HCT116 (cell line): ENCODE measurements at regions not wholly inside any gene's neighbourhood (a gene's known extent, or its start where the extent isn't known, plus 50 kb on each side); places are given as distances from the start of the nearest gene placed in this dataset.

ENCODE experiments used
- ATAC-seq: fragments of 200-7000 bp; cut with Tn5 transposase; 2 replicates; pipeline ENCODE4 v1.9.1; 2020; ENCODE audit warnings: mild to moderate bottlenecking, moderate library complexity
- BruUV-seq: library from RNA; stranded (reverse); fragments of 400-500 nt; replicated peaks from 2 replicates; lab custom pipeline; 2021; lab: Mats Ljungman, UMichigan
- CTCF ChIA-PET: fragments of 300-600 bp; sonication (Branson Sonifier 250); formaldehyde crosslinking; loops from one replicate; lab custom pipeline; 2021; ENCODE audit warnings: antibody characterized with exemption; lab: Charles Lee
- POLR2A ChIA-PET: fragments of 300-600, 350-600 bp; sonication (Branson Sonifier 250); formaldehyde crosslinking; loops from one replicate; lab custom pipeline; 2021; ENCODE audit warnings: antibody characterized with exemption; lab: Charles Lee
- RAD21 ChIA-PET, 2 experiments: fragments of 300-600 bp; sonication (Branson Sonifier 250); formaldehyde crosslinking; loops; one replicate each; lab custom pipeline; 2023; ENCODE audit warnings: low total read pairs in 2 of 2; ENCODE audit not compliant: uncharacterized antibody in 2 of 2, unreplicated experiment in 2 of 2, low non-redundant PET in 1 of 2; lab: Charles Lee
- DNase-seq: peaks from one replicate; pipeline ENCODE4 v3.0.0-alpha.2; 2010; ENCODE audit warnings: low read depth, low spot score
- H2AFZ ChIP-seq: fragments of 200-600 bp; shearing (Covaris generic), sonication (generic); 2 replicates; pipeline ENCODE4 v1.6.1; 2017; ENCODE audit warnings: low read depth, mixed run types, mixed read lengths, antibody characterized with exemption, low read length; ENCODE audit not compliant: poor library complexity, severe bottlenecking
- H3K27ac ChIP-seq: 2 replicates; pipeline ENCODE4 v1.5.1; 2012; ENCODE audit warnings: low read depth, low read length
- H3K27me3 ChIP-seq: fragments of 200-600 bp; sonication (generic); 2 replicates; pipeline ENCODE4 v1.6.1; 2016; ENCODE audit warnings: mixed run types, low read length, mixed read lengths; ENCODE audit not compliant: insufficient read depth
- H3K36me3 ChIP-seq, 2 experiments: fragments of 200-500 bp in 1 of 2; fragments of 200-600 bp in 1 of 2; sonication (Bioruptor generic) in 1 of 2; sonication (generic) in 1 of 2; 2 replicates each; pipeline versions ENCODE4 v1.5.1 to v1.6.1; 2014 to 2016; ENCODE audit warnings: low read length in 2 of 2, inconsistent platforms in 1 of 2, mixed read lengths in 1 of 2, mixed run types in 1 of 2; ENCODE audit not compliant: insufficient read depth in 2 of 2, control insufficient read depth in 1 of 2
- H3K4me1 ChIP-seq, 2 experiments: fragments of 200-600 bp in 1 of 2; sonication (generic) in 1 of 2; 2 replicates each; pipeline versions ENCODE4 v1.5.1 to v1.6.1; 2012 to 2017; ENCODE audit warnings: low read length in 2 of 2, inconsistent platforms in 1 of 2, mild to moderate bottlenecking in 1 of 2, mixed read lengths in 1 of 2, mixed run types in 1 of 2, moderate library complexity in 1 of 2; ENCODE audit not compliant: insufficient read depth in 2 of 2, control insufficient read depth in 1 of 2
- H3K4me2 ChIP-seq: fragments of 200-600 bp; sonication (generic); 2 replicates; pipeline ENCODE4 v1.6.1; 2017; ENCODE audit warnings: mixed run types, low read length, mixed read lengths
- H3K4me3 ChIP-seq, 2 experiments: fragments of 200-600 bp in 1 of 2; sonication (generic) in 1 of 2; replicated peaks in 1 of 2; 2 replicates each; pipeline ENCODE4 v1.5.1; 2011 to 2016; ENCODE audit warnings: low read length in 2 of 2, control low read depth in 1 of 2, low read depth in 1 of 2, mild to moderate bottlenecking in 1 of 2, mixed read lengths in 1 of 2, mixed run types in 1 of 2
- H3K79me2 ChIP-seq: fragments of 200-600 bp; sonication (generic); 2 replicates; pipeline ENCODE4 v1.6.1; 2017; ENCODE audit warnings: mild to moderate bottlenecking, mixed run types, low read length, moderate library complexity, mixed read lengths; ENCODE audit not compliant: insufficient read depth
- H3K9ac ChIP-seq: fragments of 200-600 bp; sonication (generic); 2 replicates; pipeline ENCODE4 v1.6.1; 2016; ENCODE audit warnings: low read length, mixed read lengths
- H3K9me2 ChIP-seq: fragments of 200-600 bp; sonication (generic), shearing (Covaris generic); 2 replicates; pipeline ENCODE4 v1.6.1; 2017; ENCODE audit warnings: mixed run types, mild to moderate bottlenecking, moderate library complexity; ENCODE audit not compliant: insufficient read depth
- H3K9me3 ChIP-seq, 2 experiments: fragments of 200-500 bp in 1 of 2; fragments of 200-600 bp in 1 of 2; sonication (Bioruptor generic) in 1 of 2; sonication (generic) in 1 of 2; 2 replicates each; pipeline ENCODE4 v1.6.1; 2014 to 2017; ENCODE audit warnings: low read length in 2 of 2, mixed read lengths in 2 of 2, inconsistent platforms in 1 of 2, low read depth in 1 of 2, mild to moderate bottlenecking in 1 of 2, mixed run types in 1 of 2, moderate library complexity in 1 of 2; ENCODE audit not compliant: control insufficient read depth in 1 of 2, insufficient read depth in 1 of 2
- H4K20me1 ChIP-seq: fragments of 200-600 bp; sonication (generic), shearing (Covaris generic); 2 replicates; pipeline ENCODE4 v1.6.1; 2017; ENCODE audit warnings: mixed run types, mild to moderate bottlenecking, moderate library complexity; ENCODE audit not compliant: insufficient read depth
- EGR1 ChIP-seq: IDR thresholded peaks from 2 replicates; pipeline ENCODE4 v1.6.1; 2012; ENCODE audit warnings: low read depth
- EZH2 ChIP-seq: fragments of 200-600 bp; sonication (generic); IDR thresholded peaks from 2 replicates; pipeline ENCODE4 v1.6.1; 2017; ENCODE audit warnings: antibody characterized with exemption, mixed run types
- RAD21 ChIP-seq: IDR thresholded peaks from 2 replicates; pipeline ENCODE4 v1.6.1; 2012; ENCODE audit warnings: low read depth, mild to moderate bottlenecking
- REST ChIP-seq: IDR thresholded peaks from 2 replicates; pipeline ENCODE4 v1.6.1; 2012; ENCODE audit warnings: low read depth
- SIN3A ChIP-seq: IDR thresholded peaks from 2 replicates; pipeline ENCODE4 v1.6.1; 2012; ENCODE audit warnings: low read depth
- SP1 ChIP-seq: IDR thresholded peaks from 2 replicates; pipeline ENCODE4 v1.6.1; 2012; ENCODE audit warnings: low read depth
- TCF7L2 ChIP-seq: IDR thresholded peaks from 2 replicates; pipeline ENCODE4 v1.7.0; 2011; ENCODE audit warnings: borderline replicate concordance, inconsistent platforms; ENCODE audit not compliant: insufficient read depth, insufficient read length; ENCODE audit errors: extremely low read depth
- YY1 ChIP-seq: IDR thresholded peaks from 2 replicates; pipeline ENCODE4 v1.6.1; 2011; ENCODE audit warnings: low read length, low read depth, moderate library complexity, mild to moderate bottlenecking; ENCODE audit not compliant: insufficient replicate concordance; ENCODE audit errors: extremely low read depth
- intact Hi-C: fragments of 100-400 bp; cut with micrococcal nuclease; formaldehyde crosslinking; loops from 2 replicates; pipeline ENCODE4 v1.10.0; 2022

GRCh38 chr4:36900446-36900987 is 344.0 kb upstream of the NWD2 start:
- Histone ChIP-seq H3K9me3 (no peaks in the 10 kb centered on the region), H3K27me3 (no peaks in the 10 kb centered on the region), H3K79me2 (no peaks in the 10 kb centered on the region), H3K9ac (no peak overlapping the region)
- intact Hi-C loops, result no loop called here
- TF ChIP-seq TCF7L2 (no peak), EZH2 (no peak), REST (no peak), YY1 (no peak), SP1 (no peak), EGR1 (no peak), RAD21 (no peak), SIN3A (no peak)
- TF ChIP-seq, all 23 proteins: peak for 0
- Histone ChIP-seq H2AFZ (no peak overlapping the region), H3K27ac (no peak overlapping the region), H3K4me1 (no peaks in the 10 kb centered on the region), H3K4me3 (no peak overlapping the region), H3K4me2 (no peak overlapping the region), H3K9me2 (no peaks in the 10 kb centered on the region), H3K36me3 (no peaks in the 10 kb centered on the region), H4K20me1 (no peaks in the 10 kb centered on the region)
- RAD21 ChIA-PET, result no interaction called here
- CTCF ChIA-PET, result no interaction called here
- DNase-seq (no peak), ATAC-seq (no peak)
- POLR2A ChIA-PET, result no interaction called here
- BruUV-seq, result no TSS peak
